HFFc6 (cell line): ENCODE measurements at regions not wholly inside any gene's neighbourhood (a gene's known extent, or its start where the extent isn't known, plus 50 kb on each side); places are given as distances from the start of the nearest gene placed in this dataset.
"Not testable (repeated sequence)": the region's sequence is repeated elsewhere in the genome, so short reads cannot be mapped to it uniquely, and the experiment has no call there.

ENCODE experiments used
- DNase-seq: peaks from one replicate; pipeline ENCODE4 v3.0.0-alpha.2; 2018
- H3K27ac Mint-ChIP-seq: 2 replicates; pipeline ENCODE4 v1.8.0; 2020; ENCODE audit warnings: mild to moderate bottlenecking, mixed read lengths
- H3K27me3 Mint-ChIP-seq: 2 replicates; pipeline ENCODE4 v1.8.0; 2021; ENCODE audit warnings: mild to moderate bottlenecking, moderate library complexity, mixed read lengths; ENCODE audit not compliant: insufficient read depth
- H3K36me3 Mint-ChIP-seq: 2 replicates; pipeline ENCODE4 v1.8.0; 2021; ENCODE audit warnings: low read depth, mixed read lengths
- H3K4me1 Mint-ChIP-seq: 2 replicates; pipeline ENCODE4 v1.8.0; 2020; ENCODE audit warnings: low read depth, mixed read lengths
- H3K4me3 Mint-ChIP-seq: 2 replicates; pipeline ENCODE4 v1.8.0; 2020; ENCODE audit warnings: mild to moderate bottlenecking, moderate library complexity, mixed read lengths
- H3K9me3 Mint-ChIP-seq: 2 replicates; pipeline ENCODE4 v1.8.0; 2020; ENCODE audit warnings: mild to moderate bottlenecking, mixed read lengths
- CTCF ChIP-seq: fragments of 200-600 bp; sonication (generic); IDR thresholded peaks from 2 replicates; pipeline ENCODE4 v1.5.0; 2021; ENCODE audit warnings: antibody characterized with exemption, mild to moderate bottlenecking

GRCh38 chr9:88628114-88628513 is 93.1 kb downstream of the NXNL2 start:
- H3K4me3 Mint-ChIP-seq = no peak overlapping the region
- peaks cover 8% of the 10 kb centered on the region for H3K36me3 Mint-ChIP-seq
- peaks cover 6% of the 10 kb centered on the region for H3K27me3 Mint-ChIP-seq
- no peak for DNase-seq
- H3K27ac Mint-ChIP-seq = no peak overlapping the region
- peaks cover 8% of the 10 kb centered on the region for H3K9me3 Mint-ChIP-seq
- TF ChIP-seq CTCF = no peak
- H3K4me1 Mint-ChIP-seq = peaks cover 6% of the 10 kb centered on the region; the same call in 1 of the 2 replicates

- Mint-ChIP-seq H3K4me3 (no peak overlapping the region), H3K4me1 (peaks cover 6% of the 10 kb centered on the region; the same call in 1 of the 2 replicates), H3K27ac (no peak overlapping the region), H3K36me3 (peaks cover 15% of the 10 kb centered on the region), H3K9me3 (peaks cover 15% of the 10 kb centered on the region), H3K27me3 (peaks cover 6% of the 10 kb centered on the region)
- TF ChIP-seq CTCF = no peak
- DNase-seq = no peak
These were observed 93.8 kb downstream of the NXNL2 start for GRCh38 chr9:88628811-88629210.

GRCh38 chr9:88630574-88630973 is 95.6 kb downstream of the NXNL2 start:
- H3K4me3 Mint-ChIP-seq, H3K27ac Mint-ChIP-seq, DNase-seq, H3K27me3 Mint-ChIP-seq, H3K4me1 Mint-ChIP-seq: not testable (repeated sequence)
- Mint-ChIP-seq H3K36me3 (peaks cover 19% of the 10 kb centered on the region), H3K9me3 (peaks cover 17% of the 10 kb centered on the region)

GRCh38 chr9:88635151-88635550 is 100.2 kb downstream of the NXNL2 start:
- DNase-seq = no peak
- peaks cover 6% of the 10 kb centered on the region; the same call in 1 of the 2 replicates for H3K27me3 Mint-ChIP-seq
- peaks cover 33% of the 10 kb centered on the region for H3K36me3 Mint-ChIP-seq
- no peaks in the 10 kb centered on the region for H3K4me1 Mint-ChIP-seq
- peaks cover 17% of the 10 kb centered on the region for H3K9me3 Mint-ChIP-seq
- no peak overlapping the region for H3K4me3 Mint-ChIP-seq
- no peak overlapping the region for H3K27ac Mint-ChIP-seq
- TF ChIP-seq CTCF = no peak

- Mint-ChIP-seq H3K27me3 (peaks cover 8% of the 10 kb centered on the region), H3K4me3 (no peak overlapping the region), H3K4me1 (peaks cover 18% of the 10 kb centered on the region), H3K9me3 (no peaks in the 10 kb centered on the region), H3K27ac (no peak overlapping the region), H3K36me3 (peaks cover 24% of the 10 kb centered on the region)
- no peak for TF ChIP-seq CTCF
- no peak for DNase-seq
These were observed 106.7 kb downstream of the NXNL2 start for GRCh38 chr9:88641456-88642240.

- peaks cover 21% of the 10 kb centered on the region for H3K4me1 Mint-ChIP-seq
- no peak for TF ChIP-seq CTCF
- no peak overlapping the region for H3K27ac Mint-ChIP-seq
- peaks cover 24% of the 10 kb centered on the region for H3K36me3 Mint-ChIP-seq
- H3K9me3 Mint-ChIP-seq = no peaks in the 10 kb centered on the region
- H3K27me3 Mint-ChIP-seq = peaks cover 8% of the 10 kb centered on the region
- H3K4me3 Mint-ChIP-seq = no peak overlapping the region
- DNase-seq = no peak
These were observed 107.4 kb downstream of the NXNL2 start for GRCh38 chr9:88642336-88642735.
